GM23338 (cell line): ENCODE measurements at regions not wholly inside any gene's neighbourhood (a gene's known extent, or its start where the extent isn't known, plus 50 kb on each side); places are given as distances from the start of the nearest gene placed in this dataset.

Experiments
- CREB1 ChIP-seq: fragments of 250-450 bp; sonication (Bioruptor Pico); IDR thresholded peaks from 2 replicates; pipeline ENCODE4 v1.5.0; 2020; ENCODE audit warnings: low read depth, mild to moderate bottlenecking, moderate library complexity
- ETS1 ChIP-seq: IDR thresholded peaks from 2 replicates; pipeline ENCODE4 v1.6.1; 2016; ENCODE audit warnings: antibody characterized with exemption
- EZH2 ChIP-seq: fragments of 200-600 bp; sonication (generic); IDR thresholded peaks from one replicate; pipeline ENCODE4 v1.8.0; 2017; ENCODE audit warnings: antibody characterized with exemption, mild to moderate bottlenecking, low read depth; ENCODE audit not compliant: unreplicated experiment
- EZH2phosphoT487 ChIP-seq: fragments of 200-600 bp; sonication (generic); IDR thresholded peaks from one replicate; pipeline ENCODE4 v1.8.1; 2018; ENCODE audit warnings: antibody characterized with exemption; ENCODE audit not compliant: unreplicated experiment
- NANOG ChIP-seq: IDR thresholded peaks from 2 replicates; pipeline ENCODE4 v1.6.1; 2016; ENCODE audit warnings: antibody characterized with exemption, borderline replicate concordance
- POLR2AphosphoS5 ChIP-seq: IDR thresholded peaks from 2 replicates; pipeline ENCODE4 v1.6.1; 2016; ENCODE audit warnings: antibody characterized with exemption, low read depth
- REST ChIP-seq: IDR thresholded peaks from one replicate; pipeline ENCODE4 v1.6.1; 2018; ENCODE audit warnings: antibody characterized with exemption; ENCODE audit not compliant: unreplicated experiment
- STAT1 ChIP-seq: IDR thresholded peaks from one replicate; pipeline ENCODE4 v1.6.1; 2016; ENCODE audit warnings: antibody characterized with exemption; ENCODE audit not compliant: unreplicated experiment
- ZNF331 ChIP-seq: fragments of 250-450 bp; sonication (Bioruptor Pico); IDR thresholded peaks from 2 replicates; pipeline ENCODE4 v1.5.0; 2020; ENCODE audit warnings: low read depth, mild to moderate bottlenecking, moderate library complexity
- TF ChIP-seq, protein P1 (sequence below), 2 experiments: fragments of 200-600 bp in 1 of 2; sonication (generic) in 1 of 2; conservative IDR thresholded peaks; 2 replicates each; pipeline versions ENCODE4 v1.5.1 to v1.6.1; 2016 to 2017; ENCODE audit warnings: antibody characterized with exemption in 2 of 2, low read depth in 2 of 2, mild to moderate bottlenecking in 2 of 2, moderate library complexity in 1 of 2

DNA sequence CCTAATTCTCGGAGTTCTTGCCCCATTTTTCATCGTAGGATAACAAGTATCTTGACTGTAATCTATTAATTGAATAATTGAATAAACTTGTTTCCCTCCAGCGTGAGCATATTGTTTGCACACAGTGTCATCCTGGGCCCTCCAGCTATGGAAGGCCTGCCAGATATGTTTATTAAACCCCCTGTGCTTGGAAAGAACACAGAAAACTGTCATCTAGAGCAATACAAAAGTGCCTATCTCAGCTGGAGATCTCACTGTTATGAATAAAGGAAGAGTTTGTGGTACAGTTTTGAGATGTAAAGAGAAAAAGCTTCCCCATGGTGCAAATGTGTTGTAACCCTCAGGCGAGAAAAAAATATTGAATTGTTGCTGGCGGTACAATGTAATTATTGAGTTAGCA, 405.9 kb downstream of the SOX2 start:
- no peak for TF ChIP-seq CREB1 (CRISPR knock-in tag)
- TF ChIP-seq EZH2, result no peak
- no peak for TF ChIP-seq POLR2AphosphoS5
- TF ChIP-seq, protein P1, sequence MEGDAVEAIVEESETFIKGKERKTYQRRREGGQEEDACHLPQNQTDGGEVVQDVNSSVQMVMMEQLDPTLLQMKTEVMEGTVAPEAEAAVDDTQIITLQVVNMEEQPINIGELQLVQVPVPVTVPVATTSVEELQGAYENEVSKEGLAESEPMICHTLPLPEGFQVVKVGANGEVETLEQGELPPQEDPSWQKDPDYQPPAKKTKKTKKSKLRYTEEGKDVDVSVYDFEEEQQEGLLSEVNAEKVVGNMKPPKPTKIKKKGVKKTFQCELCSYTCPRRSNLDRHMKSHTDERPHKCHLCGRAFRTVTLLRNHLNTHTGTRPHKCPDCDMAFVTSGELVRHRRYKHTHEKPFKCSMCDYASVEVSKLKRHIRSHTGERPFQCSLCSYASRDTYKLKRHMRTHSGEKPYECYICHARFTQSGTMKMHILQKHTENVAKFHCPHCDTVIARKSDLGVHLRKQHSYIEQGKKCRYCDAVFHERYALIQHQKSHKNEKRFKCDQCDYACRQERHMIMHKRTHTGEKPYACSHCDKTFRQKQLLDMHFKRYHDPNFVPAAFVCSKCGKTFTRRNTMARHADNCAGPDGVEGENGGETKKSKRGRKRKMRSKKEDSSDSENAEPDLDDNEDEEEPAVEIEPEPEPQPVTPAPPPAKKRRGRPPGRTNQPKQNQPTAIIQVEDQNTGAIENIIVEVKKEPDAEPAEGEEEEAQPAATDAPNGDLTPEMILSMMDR (conservative IDR thresholded peaks at IDR 0.05; ENCODE audit: low read depth in 2 of 2), result no peak
- no peak for TF ChIP-seq STAT1
- no peak for TF ChIP-seq REST
- no peak for TF ChIP-seq ZNF331 (CRISPR knock-in tag)
- no peak for TF ChIP-seq EZH2phosphoT487
- no peak for TF ChIP-seq NANOG
- no peak for TF ChIP-seq ETS1
